Mesodermal cell (in vitro differentiated cells): ENCODE measurements at regions not wholly inside any gene's neighbourhood (a gene's known extent, or its start where the extent isn't known, plus 50 kb on each side); places are given as distances from the start of the nearest gene placed in this dataset.
A peak's percentile ranks its signal among the peaks of the same experiment; 100 is the strongest.
"Not testable (repeated sequence)": the region's sequence is repeated elsewhere in the genome, so short reads cannot be mapped to it uniquely, and the experiment has no call there.

ENCODE experiments used
- H3K27ac ChIP-seq: 2 replicates; pipeline ENCODE4 v1.7.0; 2013; ENCODE audit warnings: mild to moderate bottlenecking, low read depth, low read length, moderate library complexity; ENCODE audit not compliant: severe bottlenecking
- H3K36me3 ChIP-seq: 2 replicates; pipeline ENCODE4 v1.7.1; 2013; ENCODE audit warnings: mild to moderate bottlenecking, low read length, moderate library complexity; ENCODE audit not compliant: control insufficient read depth, insufficient read depth
- H3K4me1 ChIP-seq: one replicate; pipeline ENCODE4 v1.7.1; 2013; ENCODE audit warnings: mild to moderate bottlenecking, low read length; ENCODE audit not compliant: insufficient read depth, control insufficient read depth, poor library complexity, severe bottlenecking
- H3K4me3 ChIP-seq: 2 replicates; pipeline ENCODE4 v1.7.0; 2013; ENCODE audit warnings: low read length, control low read depth, mild to moderate bottlenecking; ENCODE audit not compliant: insufficient read depth, poor library complexity, severe bottlenecking; ENCODE audit errors: extremely low read depth
- H3K9me3 ChIP-seq: 2 replicates; pipeline ENCODE4 v1.7.1; 2013; ENCODE audit warnings: mild to moderate bottlenecking, low read length, moderate library complexity; ENCODE audit not compliant: control insufficient read depth
- WGBS, 2 experiments: methylation state at CpG; one replicate each; pipeline ENCODE4 v1.1.5; 2013; ENCODE audit warnings: missing lambda C conversion rate in 2 of 2; ENCODE audit not compliant: insufficient coverage in 2 of 2; 5-methylcytosine and 5-hydroxymethylcytosine counted together

DNA sequence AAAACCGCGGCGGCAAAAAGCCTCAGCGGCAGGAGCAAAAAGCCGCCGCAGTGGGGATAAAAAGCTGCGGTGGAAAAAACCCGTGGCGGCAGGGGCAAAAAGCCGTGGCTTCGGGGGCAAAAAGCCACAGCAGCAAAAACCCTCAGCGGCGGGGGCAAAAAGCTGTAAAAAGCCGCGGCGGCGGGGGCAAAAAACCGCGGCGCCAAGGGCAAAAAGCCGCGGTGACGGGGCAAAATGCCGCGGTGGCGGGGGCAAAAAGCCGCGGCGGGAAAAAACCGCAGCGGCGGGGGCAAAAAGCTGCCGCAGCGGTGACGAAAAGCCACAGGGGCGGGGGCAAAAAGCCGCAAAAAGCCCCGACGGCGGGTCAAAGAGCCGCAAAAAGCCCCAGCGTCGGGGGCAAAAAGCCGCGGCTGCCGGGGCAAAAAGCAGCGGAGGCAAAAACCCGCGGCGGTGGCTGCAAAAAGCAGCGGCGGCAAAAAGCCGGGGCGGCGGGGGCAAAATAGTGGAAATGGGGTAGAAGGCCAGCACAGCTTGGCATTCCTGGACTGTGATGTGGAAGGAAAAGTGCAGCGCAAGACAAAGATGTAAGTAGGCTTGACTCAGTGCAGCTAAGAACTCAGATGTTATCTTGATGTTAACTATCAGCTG lies 151.8 kb downstream of the ANKRD30BL start:
- H3K36me3 ChIP-seq, result no peaks in the 10 kb centered on the region
- H3K4me1 ChIP-seq, result no peaks in the 10 kb centered on the region
- H3K9me3 ChIP-seq, result no peaks in the 10 kb centered on the region
- WGBS, 2 experiments, result 1% methylated on average over 42 to 50 of the region's 56 CpGs
- no peak overlapping the region for H3K27ac ChIP-seq
- peak overlapping the region; percentile 42 for H3K4me3 ChIP-seq

GRCh38 chr2:132009177-132009873 lies 152.4 kb downstream of the ANKRD30BL start:
- Histone ChIP-seq H3K27ac (no peak overlapping the region), H3K36me3 (no peaks in the 10 kb centered on the region), H3K9me3 (no peaks in the 10 kb centered on the region), H3K4me1 (no peaks in the 10 kb centered on the region), H3K4me3 (peak overlapping the region; percentile 42)
- WGBS, 2 experiments, result 12 to 76% methylated on average over 1 to 10 of the region's 13 CpGs

GRCh38 chr2:131990751-131991150 lies 171.0 kb downstream of the ANKRD30BL start:
- H3K9me3 ChIP-seq, H3K4me1 ChIP-seq, H3K27ac ChIP-seq, H3K4me3 ChIP-seq, H3K36me3 ChIP-seq: not testable (repeated sequence)
- WGBS, 2 experiments, result no CpG with 5 or more reads among the region's 1 CpG

DNA sequence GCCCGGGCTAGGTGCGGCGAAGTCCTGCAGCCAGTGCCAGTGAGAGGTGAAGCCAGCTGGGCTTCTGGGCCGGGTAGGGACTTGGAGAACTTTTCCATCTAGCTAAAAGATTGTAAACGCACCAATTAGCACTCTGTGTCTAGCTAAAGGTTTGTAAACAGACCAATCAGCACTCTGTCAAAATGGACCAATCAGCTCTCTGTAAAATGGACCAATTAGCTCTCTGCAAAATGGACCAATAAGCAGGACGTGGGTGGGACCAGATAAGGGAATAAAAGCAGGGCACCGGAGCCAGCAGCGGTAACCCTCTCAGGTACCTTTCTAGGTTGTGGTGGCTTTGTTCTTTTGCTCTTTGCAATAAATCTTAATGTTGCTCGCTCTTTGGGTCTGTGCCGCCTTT lies 195.1 kb downstream of the ANKRD30BL start:
- WGBS, 2 experiments, result 84 to 87% methylated on average over 8 of the region's 10 CpGs
- H3K9me3 ChIP-seq, H3K36me3 ChIP-seq, H3K27ac ChIP-seq, H3K4me3 ChIP-seq, H3K4me1 ChIP-seq: not testable (repeated sequence)

- WGBS, 2 experiments, result 90 to 95% methylated on average over 25 to 32 of the region's 32 CpGs
- Histone ChIP-seq H3K4me1 (no peaks in the 10 kb centered on the region), H3K4me3 (no peak overlapping the region), H3K27ac (no peak overlapping the region), H3K9me3 (no peaks in the 10 kb centered on the region), H3K36me3 (no peaks in the 10 kb centered on the region)
Measured at GRCh38 chr2:131966256-131966655, 195.5 kb downstream of the ANKRD30BL start.

- not testable (repeated sequence) for H3K27ac ChIP-seq, H3K9me3 ChIP-seq, H3K4me1 ChIP-seq, H3K36me3 ChIP-seq, H3K4me3 ChIP-seq
- no CpG with 5 or more reads among the region's 2 CpGs for WGBS, 2 experiments
Measured at GRCh38 chr2:131958019-131958609, 203.6 kb downstream of the ANKRD30BL start.

DNA sequence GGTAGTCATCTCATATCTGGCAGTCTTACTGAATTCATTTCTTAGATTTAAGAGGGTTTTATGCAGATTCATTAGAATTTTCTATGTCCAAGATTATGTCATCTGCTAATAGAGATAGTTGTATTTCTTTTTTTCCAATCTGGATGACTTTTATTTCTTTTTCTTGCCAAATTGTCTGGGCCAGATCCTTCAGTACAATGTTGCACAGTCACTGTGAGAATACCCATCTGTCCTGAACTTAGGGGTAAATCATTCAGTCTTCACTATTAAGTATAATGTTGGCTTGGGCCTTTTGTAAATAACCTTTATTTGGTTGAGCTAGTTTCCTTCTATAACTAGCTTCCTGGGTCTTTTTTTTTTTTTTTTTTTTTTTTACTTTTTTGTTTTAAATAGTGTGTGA lies 213.1 kb downstream of the ANKRD30BL start:
- H3K27ac ChIP-seq, H3K4me3 ChIP-seq, H3K9me3 ChIP-seq, H3K36me3 ChIP-seq, H3K4me1 ChIP-seq: not testable (repeated sequence)

- H3K9me3 ChIP-seq, H3K4me3 ChIP-seq, H3K36me3 ChIP-seq, H3K4me1 ChIP-seq, H3K27ac ChIP-seq: not testable (repeated sequence)
- no CpG with 5 or more reads among the region's 1 CpG for WGBS, 2 experiments
Measured at GRCh38 chr2:131923287-131923686, 238.5 kb downstream of the ANKRD30BL start.

DNA sequence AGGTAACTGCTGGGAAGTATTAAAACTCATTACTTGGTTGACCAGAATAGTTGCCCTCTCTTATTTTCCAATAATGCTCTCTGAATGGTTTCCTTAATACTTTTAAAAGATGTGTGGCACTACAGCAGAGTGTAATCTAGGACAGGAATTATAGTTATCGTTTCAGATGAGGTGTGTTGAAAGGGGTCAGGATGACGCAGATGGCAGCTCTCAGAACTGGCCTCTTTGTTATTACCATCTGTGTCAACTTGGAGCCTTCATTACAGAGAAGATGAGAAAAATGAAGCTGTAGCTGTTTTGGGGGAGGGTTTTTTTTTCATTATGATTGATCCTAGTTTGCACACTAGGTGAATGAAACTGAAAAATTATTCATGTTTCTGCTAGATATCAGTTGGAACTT lies 238.9 kb downstream of the ANKRD30BL start:
- not testable (repeated sequence) for H3K9me3 ChIP-seq, H3K4me3 ChIP-seq, H3K4me1 ChIP-seq, H3K36me3 ChIP-seq, H3K27ac ChIP-seq
- 86 to 100% methylated on average over 1 of the region's 2 CpGs for WGBS, 2 experiments
